Central memory CD8-positive, alpha-beta T cell (primary cell): ENCODE measurements at regions not wholly inside any gene's neighbourhood (a gene's known extent, or its start where the extent isn't known, plus 50 kb on each side); places are given as distances from the start of the nearest gene placed in this dataset.

ENCODE experiments used
- ATAC-seq: fragments of 150-1000 bp; cut with Tn5 transposase; replicated peaks from 2 replicates; pipeline ENCODE4 v1.10.0; 2022; ENCODE audit warnings: mild to moderate bottlenecking, moderate FRiP score, moderate number of reproducible peaks; ENCODE audit not compliant: poor library complexity, severe bottlenecking; ENCODE audit errors: extremely low read depth
- DNase-seq, 2 donors: peaks; one replicate each; pipeline ENCODE4 v3.0.0; 2021; ENCODE audit warnings: low spot score in 2 of 2
- H3K27ac Mint-ChIP-seq: one replicate; pipeline ENCODE4 v1.8.0; 2022; ENCODE audit warnings: low read depth, mild to moderate bottlenecking, moderate library complexity, mixed read lengths
- H3K27me3 Mint-ChIP-seq: one replicate; pipeline ENCODE4 v1.8.0; 2022; ENCODE audit warnings: mixed read lengths
- H3K36me3 Mint-ChIP-seq: one replicate; pipeline ENCODE4 v1.8.0; 2022; ENCODE audit warnings: mild to moderate bottlenecking, moderate library complexity, mixed read lengths; ENCODE audit not compliant: insufficient read depth
- H3K4me1 Mint-ChIP-seq: one replicate; pipeline ENCODE4 v1.8.0; 2022; ENCODE audit warnings: mixed read lengths
- H3K4me3 Mint-ChIP-seq: one replicate; pipeline ENCODE4 v1.8.0; 2022; ENCODE audit warnings: mild to moderate bottlenecking, moderate library complexity, mixed read lengths
- H3K9me3 Mint-ChIP-seq: one replicate; pipeline ENCODE4 v1.8.0; 2022; ENCODE audit warnings: mixed read lengths

DNA sequence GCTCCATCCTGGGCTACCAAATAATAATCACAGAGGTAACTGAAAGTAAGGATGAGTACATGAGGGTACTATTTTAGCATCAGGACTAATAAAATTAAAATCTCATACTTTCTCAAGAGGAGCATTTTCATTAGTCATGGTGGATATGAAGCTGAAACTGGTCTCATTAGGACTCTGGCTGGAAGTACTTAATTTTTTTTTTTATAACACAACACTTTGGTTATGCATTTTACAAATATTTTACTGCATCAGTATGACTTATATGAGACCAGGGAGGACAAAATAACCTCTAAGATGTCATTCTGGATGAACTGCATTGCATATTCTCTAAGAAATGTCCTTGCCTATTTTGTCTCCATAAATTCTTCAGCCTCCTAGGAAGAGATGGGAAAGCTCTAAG, 290.9 kb downstream of the HLX start:
- Mint-ChIP-seq H3K27ac (no peak overlapping the region), H3K9me3 (peaks cover 7% of the 10 kb centered on the region), H3K4me3 (no peak overlapping the region), H3K4me1 (no peaks in the 10 kb centered on the region), H3K27me3 (peaks cover 19% of the 10 kb centered on the region), H3K36me3 (no peaks in the 10 kb centered on the region)
- ATAC-seq (no peak), DNase-seq (no peak)

DNA sequence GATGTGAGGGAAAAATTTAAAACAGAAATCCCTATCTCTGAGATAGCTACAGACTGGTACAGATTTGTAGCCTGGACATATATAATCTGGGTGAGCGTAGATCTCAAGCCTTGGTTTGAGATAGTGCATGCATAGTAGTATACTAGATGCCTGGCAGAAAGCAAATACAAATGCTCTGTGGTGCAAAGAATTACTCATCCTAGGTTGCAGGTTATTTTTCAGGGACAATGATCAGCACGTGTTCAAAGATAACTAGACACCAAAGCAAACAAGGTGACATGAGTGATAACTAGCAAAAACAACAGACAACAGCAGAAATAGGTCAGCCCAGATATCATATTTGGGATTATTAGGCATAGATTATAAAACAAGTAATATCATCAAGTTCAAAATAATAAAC, 292.5 kb downstream of the HLX start:
- DNase-seq = no peak

DNA sequence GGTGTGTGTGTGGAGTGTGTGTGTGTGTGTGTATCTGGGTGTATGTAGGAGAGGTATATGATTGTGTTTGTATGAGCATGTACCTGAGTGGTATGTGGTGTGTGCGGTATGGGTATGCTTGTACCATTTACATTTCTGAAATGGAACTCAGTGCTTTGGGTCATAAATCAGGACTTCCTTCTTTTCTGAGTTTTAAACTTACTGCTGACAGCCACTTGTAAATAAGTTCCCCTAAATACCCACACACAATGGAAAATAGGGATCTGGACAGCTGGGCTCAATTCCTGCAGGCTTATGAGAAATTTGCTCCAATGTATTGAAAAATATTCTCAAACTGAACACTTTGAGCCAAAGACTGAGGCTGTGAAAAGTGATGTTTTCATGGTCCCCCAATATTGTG, 293.6 kb downstream of the HLX start:
- H3K27me3 Mint-ChIP-seq = peaks cover 2% of the 10 kb centered on the region
- peaks cover 7% of the 10 kb centered on the region for H3K9me3 Mint-ChIP-seq
- no peaks in the 10 kb centered on the region for H3K36me3 Mint-ChIP-seq
- no peaks in the 10 kb centered on the region for H3K4me1 Mint-ChIP-seq
- H3K27ac Mint-ChIP-seq = no peak overlapping the region
- no peak for ATAC-seq
- H3K4me3 Mint-ChIP-seq = no peak overlapping the region
- DNase-seq = no peak

More for the DNA sequence above, 292.5 kb downstream of the HLX start:
- no peak overlapping the region for H3K4me3 Mint-ChIP-seq
- peaks cover 7% of the 10 kb centered on the region for H3K9me3 Mint-ChIP-seq
- H3K27me3 Mint-ChIP-seq = peaks cover 11% of the 10 kb centered on the region
- H3K4me1 Mint-ChIP-seq = no peaks in the 10 kb centered on the region
- no peak for ATAC-seq
- H3K36me3 Mint-ChIP-seq = no peaks in the 10 kb centered on the region
- H3K27ac Mint-ChIP-seq = no peak overlapping the region

DNA sequence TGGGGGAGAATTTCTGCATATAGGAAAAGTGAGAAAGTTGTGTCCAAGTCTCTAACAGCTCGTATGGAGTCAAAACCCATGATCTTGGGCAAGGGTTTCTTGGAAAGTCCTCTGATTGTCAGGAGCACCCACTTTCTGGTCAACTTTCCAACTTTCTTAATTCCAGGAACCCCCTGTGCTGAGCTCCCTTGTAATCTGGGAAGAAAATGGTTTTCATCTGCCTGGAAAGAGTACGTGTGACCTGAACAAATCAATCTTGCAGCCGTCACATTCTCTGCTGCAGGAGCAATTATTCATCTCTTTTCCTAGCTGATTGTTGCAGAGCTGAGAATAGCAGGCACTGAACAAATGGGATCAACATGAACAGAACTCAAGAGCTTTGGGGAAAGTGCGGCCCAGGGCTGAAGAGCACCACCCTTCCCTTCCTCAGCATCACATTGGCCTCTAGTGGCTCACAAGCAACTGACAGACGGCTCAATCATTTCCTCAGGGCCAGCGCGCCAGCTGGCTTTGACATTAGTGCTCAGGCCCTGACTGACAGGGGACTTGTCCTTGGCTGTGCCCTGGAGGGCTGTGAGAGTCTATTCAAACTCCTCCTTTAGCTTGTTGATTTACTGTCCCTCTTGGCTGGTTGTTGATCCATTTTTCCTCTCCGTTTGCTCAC, 295.2 kb downstream of the HLX start:
- Mint-ChIP-seq H3K27me3 (no peaks in the 10 kb centered on the region), H3K9me3 (peaks cover 7% of the 10 kb centered on the region), H3K36me3 (no peaks in the 10 kb centered on the region), H3K4me3 (no peak overlapping the region), H3K4me1 (no peaks in the 10 kb centered on the region), H3K27ac (no peak overlapping the region)
- no peak for ATAC-seq
- DNase-seq = no peak

DNA sequence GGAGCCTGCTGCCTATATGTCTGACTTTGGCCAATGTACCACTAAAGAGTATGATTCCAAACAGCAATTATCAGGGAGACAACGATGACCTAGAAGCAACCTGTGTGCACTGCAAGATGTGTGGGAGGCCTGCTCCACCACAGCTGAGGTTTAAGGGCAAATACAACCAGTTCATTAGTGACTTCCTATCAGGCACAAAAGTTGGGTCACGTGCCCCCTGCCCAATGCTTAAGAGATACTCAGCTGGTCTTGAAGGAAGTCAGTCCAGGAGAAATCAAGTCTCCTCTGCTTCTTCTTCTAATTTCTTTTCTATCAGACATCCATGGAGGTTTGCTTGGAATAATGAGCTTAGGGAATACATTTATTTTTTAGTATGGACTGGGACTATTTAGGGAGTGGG, 296.0 kb downstream of the HLX start:
- Mint-ChIP-seq H3K36me3 (no peaks in the 10 kb centered on the region), H3K27ac (no peak overlapping the region), H3K9me3 (peaks cover 7% of the 10 kb centered on the region), H3K4me1 (no peaks in the 10 kb centered on the region), H3K4me3 (no peak overlapping the region), H3K27me3 (no peaks in the 10 kb centered on the region)
- ATAC-seq (no peak), DNase-seq (no peak)

DNA sequence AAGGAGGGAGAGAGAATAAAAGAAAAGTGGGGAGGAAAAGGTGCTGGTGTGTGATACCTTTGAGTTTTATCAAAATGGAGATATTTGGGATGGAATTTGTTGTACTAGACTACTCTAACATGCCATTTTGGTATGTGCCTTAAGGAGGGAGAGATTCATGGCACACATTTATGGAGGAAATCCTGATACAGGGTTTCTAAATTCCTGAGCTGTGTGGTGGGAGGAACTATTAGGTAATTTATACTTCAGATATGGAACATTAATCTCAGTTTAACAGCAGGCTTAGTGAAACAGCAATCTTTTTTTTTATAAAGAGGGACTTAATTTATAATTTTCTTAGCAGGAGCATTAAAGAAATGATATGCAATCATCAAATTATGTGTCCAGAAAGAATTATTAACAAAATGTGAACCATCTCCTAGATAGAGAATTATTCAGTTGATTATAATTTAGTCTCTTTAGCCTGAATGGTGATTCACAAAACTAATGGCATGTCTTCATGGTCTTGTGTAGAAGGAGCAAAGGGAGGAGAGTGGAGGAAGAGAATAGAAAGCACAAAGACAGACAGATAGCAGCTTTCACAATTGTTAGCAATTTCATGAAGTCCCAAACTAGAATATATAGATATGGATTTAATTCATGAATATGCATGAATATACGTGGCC, 301.6 kb downstream of the HLX start:
- DNase-seq (no peak), ATAC-seq (no peak)
- H3K27ac Mint-ChIP-seq = no peak overlapping the region
- peaks cover 11% of the 10 kb centered on the region for H3K27me3 Mint-ChIP-seq
- no peaks in the 10 kb centered on the region for H3K4me1 Mint-ChIP-seq
- H3K36me3 Mint-ChIP-seq = no peaks in the 10 kb centered on the region
- no peaks in the 10 kb centered on the region for H3K9me3 Mint-ChIP-seq
- H3K4me3 Mint-ChIP-seq = no peak overlapping the region

DNA sequence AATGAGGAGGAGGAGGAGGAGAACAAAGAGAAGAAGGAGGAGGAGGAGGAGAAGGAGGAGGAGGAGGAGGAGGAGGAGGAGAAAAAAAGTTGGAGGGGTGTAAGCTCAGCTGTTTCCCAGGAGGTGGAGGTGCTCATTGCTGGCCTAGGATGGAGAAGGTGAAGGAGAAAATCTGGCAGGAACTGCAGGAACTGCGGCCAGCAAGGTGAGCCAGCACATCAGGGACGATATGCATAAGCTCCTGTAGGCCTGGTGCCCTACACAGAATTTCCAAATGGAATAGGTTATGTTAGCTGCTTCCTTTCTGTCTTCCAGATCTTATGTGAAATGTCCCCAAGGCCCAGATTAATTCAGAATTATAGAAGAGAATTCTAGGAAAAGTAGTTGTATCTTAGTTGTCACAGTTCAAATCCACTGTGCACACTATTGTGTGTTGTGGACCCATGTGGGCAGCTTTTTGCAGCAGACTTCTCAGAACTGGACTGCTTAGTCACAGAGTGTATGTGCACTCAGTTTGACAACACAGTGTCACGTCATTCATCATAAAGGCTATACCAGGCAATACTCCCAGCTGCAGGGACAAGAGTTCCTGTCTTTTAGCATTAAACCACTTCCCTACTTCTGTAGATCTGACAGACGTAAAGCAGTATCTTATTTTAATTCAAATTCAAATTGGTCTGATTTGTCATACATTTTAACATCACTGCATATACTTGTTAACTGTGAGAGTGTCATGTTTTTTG, 303.7 kb downstream of the HLX start:
- no peaks in the 10 kb centered on the region for H3K9me3 Mint-ChIP-seq
- H3K27ac Mint-ChIP-seq = no peak overlapping the region
- H3K27me3 Mint-ChIP-seq = peaks cover 11% of the 10 kb centered on the region
- no peaks in the 10 kb centered on the region for H3K4me1 Mint-ChIP-seq
- H3K36me3 Mint-ChIP-seq = no peaks in the 10 kb centered on the region
- no peak for DNase-seq
- no peak overlapping the region for H3K4me3 Mint-ChIP-seq
- no peak for ATAC-seq

DNA sequence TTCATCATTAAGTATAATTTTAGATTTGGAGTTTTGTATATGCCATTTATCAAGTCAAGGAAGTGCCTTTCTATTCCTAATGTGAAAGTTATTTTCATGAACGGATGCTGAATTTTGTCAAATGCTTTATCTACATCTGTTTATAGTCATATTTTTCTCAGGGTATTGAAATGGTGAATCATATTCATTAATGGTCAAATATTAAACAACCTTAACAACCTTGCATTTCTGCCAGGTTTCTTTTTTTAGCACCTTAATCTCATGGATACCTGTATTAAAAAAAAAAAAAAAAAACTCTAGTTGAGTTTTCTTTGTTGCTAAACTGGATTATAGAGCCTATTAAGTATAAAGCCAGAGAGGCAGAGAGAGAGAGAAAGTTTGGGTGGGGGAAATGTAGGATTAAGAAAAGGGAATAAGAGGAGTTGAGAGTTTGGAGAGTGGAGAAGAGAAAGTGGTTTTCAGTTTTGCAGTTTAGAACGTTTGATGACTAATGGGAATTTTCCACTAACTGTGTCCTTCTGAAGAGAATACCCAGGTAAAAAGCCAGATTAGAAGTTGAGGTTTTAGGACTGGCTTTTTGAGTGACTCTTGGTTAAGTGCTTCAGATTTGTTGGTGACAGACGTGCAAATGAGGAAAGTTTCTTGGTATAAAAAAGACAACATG, 305.0 kb downstream of the HLX start:
- Mint-ChIP-seq H3K4me1 (no peaks in the 10 kb centered on the region), H3K9me3 (no peaks in the 10 kb centered on the region), H3K27ac (no peak overlapping the region), H3K36me3 (no peaks in the 10 kb centered on the region), H3K4me3 (no peak overlapping the region), H3K27me3 (peaks cover 11% of the 10 kb centered on the region)
- DNase-seq (no peak), ATAC-seq (no peak)

DNA sequence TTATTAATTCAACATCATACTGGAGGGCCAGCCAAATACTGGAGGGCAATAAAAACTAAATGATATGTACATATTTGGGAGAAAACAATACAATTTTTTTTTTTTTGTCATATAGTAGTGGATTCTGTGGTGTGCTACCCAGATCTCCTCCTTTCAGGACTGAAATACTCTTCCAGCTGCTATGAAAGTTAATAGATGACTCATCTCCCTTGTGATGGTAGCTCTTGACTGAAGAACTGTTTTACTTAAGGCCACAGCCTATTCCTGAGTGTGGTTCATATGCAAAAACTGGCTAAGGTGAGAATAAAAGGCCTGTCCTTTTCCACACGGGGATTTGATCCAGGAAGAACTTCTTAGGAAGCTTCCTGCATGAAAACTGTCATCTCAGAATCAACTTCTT, 307.9 kb downstream of the HLX start:
- Mint-ChIP-seq H3K36me3 (no peaks in the 10 kb centered on the region), H3K27ac (no peak overlapping the region), H3K4me3 (no peak overlapping the region), H3K9me3 (no peaks in the 10 kb centered on the region), H3K27me3 (peaks cover 8% of the 10 kb centered on the region), H3K4me1 (no peaks in the 10 kb centered on the region)
- no peak for DNase-seq
- ATAC-seq = no peak

DNA sequence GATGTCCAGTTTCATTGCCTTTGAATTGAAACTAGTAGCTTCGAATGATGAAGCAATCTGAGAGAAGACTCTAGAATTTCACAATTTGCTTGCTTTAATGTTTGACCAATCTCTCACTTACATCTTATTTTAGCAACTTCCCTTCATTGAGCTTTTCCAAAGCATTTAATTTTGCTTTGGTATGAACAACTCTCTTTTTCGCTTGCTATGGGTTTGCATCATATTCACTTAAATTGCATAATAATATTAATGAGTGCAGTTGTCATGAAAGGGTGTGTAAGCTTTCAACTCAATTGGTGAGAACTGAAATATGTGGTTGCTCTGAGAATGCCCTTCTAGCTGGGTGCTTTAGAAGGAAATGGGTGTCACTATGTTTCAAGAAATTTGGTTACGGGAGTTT, 309.2 kb downstream of the HLX start:
- H3K27ac Mint-ChIP-seq = no peak overlapping the region
- H3K9me3 Mint-ChIP-seq = no peaks in the 10 kb centered on the region
- no peaks in the 10 kb centered on the region for H3K27me3 Mint-ChIP-seq
- H3K36me3 Mint-ChIP-seq = no peaks in the 10 kb centered on the region
- DNase-seq (no peak), ATAC-seq (no peak)
- no peaks in the 10 kb centered on the region for H3K4me1 Mint-ChIP-seq
- no peak overlapping the region for H3K4me3 Mint-ChIP-seq

DNA sequence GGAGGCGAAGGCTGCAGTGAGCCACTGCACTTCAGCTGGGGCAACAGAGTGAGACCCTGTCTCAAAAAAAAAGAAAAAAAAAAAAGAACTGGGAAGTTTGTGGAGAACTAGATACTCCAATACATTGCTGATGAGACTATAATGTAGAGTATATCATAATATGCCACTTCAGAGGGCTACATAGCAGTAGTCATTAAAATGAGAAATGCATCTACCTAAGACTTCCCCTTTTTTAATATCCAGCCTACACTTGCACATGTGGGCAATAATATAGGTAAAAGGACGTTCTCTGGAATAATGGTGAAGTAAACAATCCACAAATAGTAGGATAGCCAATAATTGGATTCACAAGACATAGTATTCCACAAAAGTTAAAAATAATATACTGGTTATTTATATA, 311.0 kb downstream of the HLX start:
- no peaks in the 10 kb centered on the region for H3K36me3 Mint-ChIP-seq
- H3K27me3 Mint-ChIP-seq = no peaks in the 10 kb centered on the region
- DNase-seq (no peak), ATAC-seq (no peak)
- H3K4me3 Mint-ChIP-seq = no peak overlapping the region
- H3K4me1 Mint-ChIP-seq = no peaks in the 10 kb centered on the region
- no peak overlapping the region for H3K27ac Mint-ChIP-seq
- H3K9me3 Mint-ChIP-seq = no peaks in the 10 kb centered on the region

DNA sequence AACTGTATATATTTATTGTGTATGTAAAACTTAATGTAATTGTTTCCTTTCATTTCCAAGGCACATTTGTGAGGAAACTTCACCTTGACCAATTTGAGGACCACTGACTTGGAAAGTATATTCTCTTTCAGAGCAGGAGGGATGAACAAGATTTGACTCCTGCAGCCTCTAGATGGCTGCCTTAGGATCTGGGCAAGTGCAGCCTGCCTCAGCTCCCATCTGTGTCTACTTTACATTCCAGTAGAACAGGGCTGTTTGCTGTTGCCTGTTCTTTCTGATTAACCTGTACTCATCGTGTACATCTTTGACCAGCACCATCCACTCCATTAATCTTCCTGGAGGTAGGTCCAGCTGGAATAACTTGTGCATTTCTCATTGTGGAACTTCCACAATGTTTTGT, 312.8 kb downstream of the HLX start:
- Mint-ChIP-seq H3K36me3 (no peaks in the 10 kb centered on the region), H3K4me1 (no peaks in the 10 kb centered on the region), H3K27me3 (peaks cover 13% of the 10 kb centered on the region), H3K4me3 (no peak overlapping the region), H3K27ac (no peak overlapping the region), H3K9me3 (peaks cover 6% of the 10 kb centered on the region)
- DNase-seq = no peak
- ATAC-seq = no peak
